Stimulated activated naive CD8-positive, alpha-beta T cell treated with anti-CD3 and anti-CD28 coated beads, Interleukin-15, amount 100 ng/mL, for 72 hours (primary cell): ENCODE measurements at regions not wholly inside any gene's neighbourhood (a gene's known extent, or its start where the extent isn't known, plus 50 kb on each side); places are given as distances from the start of the nearest gene placed in this dataset.
"Not testable (repeated sequence)": the region's sequence is repeated elsewhere in the genome, so short reads cannot be mapped to it uniquely, and the experiment has no call there.

Experiments used
- ATAC-seq: fragments of 150-1000 bp; cut with Tn5 transposase; 2 replicates; pipeline ENCODE4 v1.10.0; 2021; ENCODE audit warnings: mild to moderate bottlenecking, moderate library complexity
- DNase-seq, 2 donors: peaks; one replicate each; pipeline ENCODE4 v3.0.0; 2021 to 2022
- H3K27ac Mint-ChIP-seq, 2 donors: one replicate each; pipeline ENCODE4 v1.8.0; 2022; ENCODE audit warnings: mild to moderate bottlenecking in 2 of 2, mixed read lengths in 2 of 2, moderate library complexity in 2 of 2
- H3K27me3 Mint-ChIP-seq: one replicate; pipeline ENCODE4 v1.8.0; 2022; ENCODE audit warnings: mixed read lengths
- H3K4me1 Mint-ChIP-seq: one replicate; pipeline ENCODE4 v1.8.0; 2022; ENCODE audit warnings: mild to moderate bottlenecking, mixed read lengths
- H3K4me3 Mint-ChIP-seq, 2 donors: one replicate each; pipeline ENCODE4 v1.8.0; 2022; ENCODE audit warnings: mild to moderate bottlenecking in 2 of 2, mixed read lengths in 2 of 2, moderate library complexity in 1 of 2
- H3K9me3 Mint-ChIP-seq, 2 donors: one replicate each; pipeline ENCODE4 v1.8.0; 2022; ENCODE audit warnings: mixed read lengths in 2 of 2

GRCh38 chr14:101284711-101285110, 276.6 kb upstream of the DIO3 start:
- Mint-ChIP-seq H3K9me3 (peaks cover 0 to 2% of the 10 kb centered on the region in 2 donors), H3K4me1 (no peaks in the 10 kb centered on the region), H3K4me3 (no peak overlapping the region), H3K27ac (no peak overlapping the region), H3K27me3 (peaks cover 53% of the 10 kb centered on the region)
- ATAC-seq (no peak), DNase-seq (no peak)

GRCh38 chr14:101286271-101287018, 274.9 kb upstream of the DIO3 start:
- H3K27me3 Mint-ChIP-seq = peaks cover 53% of the 10 kb centered on the region
- no peak overlapping the region for H3K27ac Mint-ChIP-seq
- H3K4me3 Mint-ChIP-seq = no peak overlapping the region
- no peaks in the 10 kb centered on the region for H3K9me3 Mint-ChIP-seq
- no peak for ATAC-seq
- no peak for DNase-seq
- H3K4me1 Mint-ChIP-seq = no peaks in the 10 kb centered on the region

GRCh38 chr14:101288436-101289229, 272.7 kb upstream of the DIO3 start:
- H3K27me3 Mint-ChIP-seq = peaks cover 64% of the 10 kb centered on the region
- no peak for DNase-seq
- H3K9me3 Mint-ChIP-seq = no peaks in the 10 kb centered on the region
- no peaks in the 10 kb centered on the region for H3K4me1 Mint-ChIP-seq
- no peak for ATAC-seq
- no peak overlapping the region for H3K4me3 Mint-ChIP-seq
- H3K27ac Mint-ChIP-seq = peak overlapping the region in 1 of 2 donors; percentile 16

GRCh38 chr14:101289230-101289690, 272.0 kb upstream of the DIO3 start:
- peaks cover 62% of the 10 kb centered on the region for H3K27me3 Mint-ChIP-seq
- DNase-seq (no peak), ATAC-seq (no peak)
- no peaks in the 10 kb centered on the region for H3K9me3 Mint-ChIP-seq
- no peak overlapping the region for H3K27ac Mint-ChIP-seq
- no peak overlapping the region for H3K4me3 Mint-ChIP-seq
- H3K4me1 Mint-ChIP-seq = no peaks in the 10 kb centered on the region

- Mint-ChIP-seq H3K9me3 (no peaks in the 10 kb centered on the region), H3K27me3 (peaks cover 56% of the 10 kb centered on the region), H3K4me3 (no peak overlapping the region), H3K4me1 (no peaks in the 10 kb centered on the region), H3K27ac (no peak overlapping the region)
- DNase-seq = no peak
- no peak for ATAC-seq
These were observed 271.4 kb upstream of the DIO3 start for GRCh38 chr14:101289911-101290310.

- no peak overlapping the region for H3K27ac Mint-ChIP-seq
These were observed 270.7 kb upstream of the DIO3 start for GRCh38 chr14:101290611-101291010.

GRCh38 chr14:101291390-101291789, 269.9 kb upstream of the DIO3 start:
- Mint-ChIP-seq H3K4me3 (no peak overlapping the region), H3K27ac (peak overlapping the region in 1 of 2 donors; percentile 31), H3K9me3 (peaks cover 6 to 7% of the 10 kb centered on the region in 2 donors), H3K27me3 (peaks cover 45% of the 10 kb centered on the region), H3K4me1 (no peaks in the 10 kb centered on the region)
- ATAC-seq (no peak), DNase-seq (no peak)

More at GRCh38 chr14:101290611-101291010, 270.7 kb upstream of the DIO3 start:
- Mint-ChIP-seq H3K4me1 (no peaks in the 10 kb centered on the region), H3K9me3 (no peaks in the 10 kb centered on the region), H3K4me3 (no peak overlapping the region), H3K27me3 (peaks cover 49% of the 10 kb centered on the region)
- ATAC-seq = no peak
- no peak for DNase-seq

GRCh38 chr14:101292448-101292847, 268.8 kb upstream of the DIO3 start:
- Mint-ChIP-seq H3K4me1 (no peaks in the 10 kb centered on the region), H3K4me3 (no peak overlapping the region), H3K27me3 (peaks cover 40% of the 10 kb centered on the region), H3K9me3 (peaks cover 8 to 17% of the 10 kb centered on the region in 2 donors), H3K27ac (no peak overlapping the region)
- ATAC-seq (no peak), DNase-seq (no peak)

- Mint-ChIP-seq H3K27ac (no peak overlapping the region), H3K27me3 (peaks cover 29% of the 10 kb centered on the region), H3K4me3 (no peak overlapping the region), H3K9me3 (peaks cover 8 to 18% of the 10 kb centered on the region in 2 donors), H3K4me1 (no peaks in the 10 kb centered on the region)
- no peak for DNase-seq
- ATAC-seq = no peak
These were observed 267.7 kb upstream of the DIO3 start for GRCh38 chr14:101293605-101294004.

GRCh38 chr14:101294136-101294535, 267.2 kb upstream of the DIO3 start:
- no peak overlapping the region for H3K4me3 Mint-ChIP-seq
- H3K27me3 Mint-ChIP-seq = peaks cover 23% of the 10 kb centered on the region
- ATAC-seq (no peak), DNase-seq (no peak)
- H3K27ac Mint-ChIP-seq = no peak overlapping the region
- H3K4me1 Mint-ChIP-seq = no peaks in the 10 kb centered on the region
- H3K9me3 Mint-ChIP-seq = peaks cover 8 to 18% of the 10 kb centered on the region in 2 donors

GRCh38 chr14:101299781-101300180, 261.5 kb upstream of the DIO3 start:
- not testable (repeated sequence) for H3K27ac Mint-ChIP-seq, ATAC-seq, DNase-seq, H3K4me1 Mint-ChIP-seq, H3K4me3 Mint-ChIP-seq
- Mint-ChIP-seq H3K9me3 (peaks cover 8 to 18% of the 10 kb centered on the region in 2 donors), H3K27me3 (peaks cover 17% of the 10 kb centered on the region)

GRCh38 chr14:101301011-101301410, 260.3 kb upstream of the DIO3 start:
- DNase-seq (no peak), ATAC-seq (no peak)
- Mint-ChIP-seq H3K9me3 (peaks cover 5 to 15% of the 10 kb centered on the region in 2 donors), H3K4me1 (no peaks in the 10 kb centered on the region), H3K4me3 (no peak overlapping the region), H3K27ac (no peak overlapping the region), H3K27me3 (peaks cover 17% of the 10 kb centered on the region)

- not testable (repeated sequence) for H3K27me3 Mint-ChIP-seq, H3K27ac Mint-ChIP-seq, H3K9me3 Mint-ChIP-seq, H3K4me1 Mint-ChIP-seq, DNase-seq, H3K4me3 Mint-ChIP-seq, ATAC-seq
These were observed 254.1 kb upstream of the DIO3 start for GRCh38 chr14:101307162-101307561.

- H3K4me3 Mint-ChIP-seq, H3K27ac Mint-ChIP-seq, ATAC-seq, DNase-seq, H3K27me3 Mint-ChIP-seq, H3K4me1 Mint-ChIP-seq, H3K9me3 Mint-ChIP-seq: not testable (repeated sequence)
These were observed 250.1 kb upstream of the DIO3 start for GRCh38 chr14:101311186-101311585.

- no peaks in the 10 kb centered on the region for H3K4me1 Mint-ChIP-seq
- peaks cover 4% of the 10 kb centered on the region for H3K27me3 Mint-ChIP-seq
- H3K9me3 Mint-ChIP-seq = peaks cover 7 to 21% of the 10 kb centered on the region in 2 donors
- no peak overlapping the region for H3K4me3 Mint-ChIP-seq
- DNase-seq = no peak
- no peak for ATAC-seq
- H3K27ac Mint-ChIP-seq = no peak overlapping the region
These were observed 248.0 kb upstream of the DIO3 start for GRCh38 chr14:101313268-101313667.

- ATAC-seq = no peak
- no peak overlapping the region for H3K4me3 Mint-ChIP-seq
These were observed 245.4 kb upstream of the DIO3 start for GRCh38 chr14:101315802-101316296.

More at GRCh38 chr14:101315802-101316296, 245.4 kb upstream of the DIO3 start:
- H3K27ac Mint-ChIP-seq = peak overlapping the region in 1 of 2 donors; percentile 5
- H3K4me1 Mint-ChIP-seq = no peaks in the 10 kb centered on the region
- DNase-seq = no peak
- H3K9me3 Mint-ChIP-seq = peaks cover 7 to 21% of the 10 kb centered on the region in 2 donors
- H3K27me3 Mint-ChIP-seq = peaks cover 10% of the 10 kb centered on the region
